SK-N-SH treated with all-trans-retinoic acid at 6 μM for 48 hours (cell line): ENCODE measurements at regions not wholly inside any gene's neighbourhood (a gene's known extent, or its start where the extent isn't known, plus 50 kb on each side); places are given as distances from the start of the nearest gene placed in this dataset.

Experiments used
- ATAC-seq: fragments of 200-7000 bp; cut with Tn5 transposase; 3 replicates; pipeline ENCODE4 v1.9.1; 2020; ENCODE audit warnings: mild to moderate bottlenecking, moderate library complexity
- ARNTL ChIP-seq: fragments of 450-650 bp; formaldehyde crosslinking; IDR thresholded peaks from 2 replicates; pipeline ENCODE4 v1.5.0; 2020; ENCODE audit warnings: low read depth, mild to moderate bottlenecking, moderate library complexity, borderline replicate concordance
- CREB5 ChIP-seq: fragments of 250-450 bp; sonication (Bioruptor Pico); IDR thresholded peaks from 2 replicates; pipeline ENCODE4 v1.5.1; 2020; ENCODE audit warnings: low read depth, mild to moderate bottlenecking, moderate library complexity
- CSRNP3 ChIP-seq: fragments of 250-450 bp; sonication (Bioruptor Pico); IDR thresholded peaks from 2 replicates; pipeline ENCODE4 v1.5.1; 2021; ENCODE audit warnings: mild to moderate bottlenecking, moderate library complexity
- GLIS3 ChIP-seq: fragments of 250-450 bp; sonication (Bioruptor Pico); IDR thresholded peaks from 2 replicates; pipeline ENCODE4 v1.5.0; 2020; ENCODE audit warnings: mild to moderate bottlenecking, moderate library complexity
- ISL1 ChIP-seq: fragments of 250-450 bp; sonication (Bioruptor Pico); IDR thresholded peaks from 2 replicates; pipeline ENCODE4 v2.1.2; 2022; ENCODE audit warnings: mild to moderate bottlenecking, moderate library complexity
- OSR1 ChIP-seq: fragments of 250-450 bp; sonication (Bioruptor Pico); IDR thresholded peaks from 2 replicates; pipeline ENCODE4 v1.8.0; 2022; ENCODE audit warnings: moderate library complexity, mild to moderate bottlenecking, inconsistent platforms
- PATZ1 ChIP-seq: fragments of 250-450 bp; sonication (Bioruptor Pico); IDR thresholded peaks from 2 replicates; pipeline ENCODE4 v1.8.0; 2020; ENCODE audit warnings: mild to moderate bottlenecking, moderate library complexity, borderline replicate concordance
- POU6F1 ChIP-seq: fragments of 250-450 bp; sonication (Bioruptor Pico); IDR thresholded peaks from 2 replicates; pipeline ENCODE4 v1.8.0; 2021; ENCODE audit warnings: low read depth, mild to moderate bottlenecking, moderate library complexity, borderline replicate concordance
- PPARA ChIP-seq: fragments of 250-450 bp; sonication (Bioruptor Pico); IDR thresholded peaks from 2 replicates; pipeline ENCODE4 v1.5.0; 2020; ENCODE audit warnings: mild to moderate bottlenecking, borderline replicate concordance
- RARB ChIP-seq: fragments of 250-450 bp; sonication (Bioruptor Pico); IDR thresholded peaks from 2 replicates; pipeline ENCODE4 v1.8.0; 2021; ENCODE audit warnings: mild to moderate bottlenecking, moderate library complexity
- TCF4 ChIP-seq: fragments of 250-450 bp; sonication (Bioruptor Pico); IDR thresholded peaks from 2 replicates; pipeline ENCODE4 v1.8.0; 2021; ENCODE audit warnings: mild to moderate bottlenecking, moderate library complexity, borderline replicate concordance
- TOX ChIP-seq: fragments of 250-450 bp; sonication (Bioruptor Pico); IDR thresholded peaks from 2 replicates; pipeline ENCODE4 v1.8.0; 2021; ENCODE audit warnings: mild to moderate bottlenecking, moderate library complexity, borderline replicate concordance
- TSHZ2 ChIP-seq: fragments of 250-450 bp; sonication (Bioruptor Pico); IDR thresholded peaks from 2 replicates; pipeline ENCODE4 v1.5.0; 2020; ENCODE audit warnings: mild to moderate bottlenecking, moderate library complexity
- ZC3H10 ChIP-seq: fragments of 250-450 bp; sonication (Bioruptor Pico); IDR thresholded peaks from 2 replicates; pipeline ENCODE4 v1.5.1; 2021; ENCODE audit warnings: mild to moderate bottlenecking, moderate library complexity
- ZFP3 ChIP-seq: fragments of 250-450 bp; sonication (Bioruptor Pico); IDR thresholded peaks from 2 replicates; pipeline ENCODE4 v1.5.0; 2020; ENCODE audit warnings: mild to moderate bottlenecking, moderate library complexity
- ZFP30 ChIP-seq: fragments of 450-650 bp; formaldehyde crosslinking; IDR thresholded peaks from 2 replicates; pipeline ENCODE4 v1.5.0; 2022; ENCODE audit warnings: mild to moderate bottlenecking, moderate library complexity
- ZNF565 ChIP-seq: fragments of 450-650 bp; formaldehyde crosslinking; conservative IDR thresholded peaks from 2 replicates; pipeline ENCODE4 v1.5.0; 2020; ENCODE audit warnings: low read depth, mild to moderate bottlenecking, moderate library complexity
- ZNF70 ChIP-seq: fragments of 450-650 bp; formaldehyde crosslinking; IDR thresholded peaks from 2 replicates; pipeline ENCODE4 v1.5.0; 2020; ENCODE audit warnings: mild to moderate bottlenecking, moderate library complexity
- ZNF8 ChIP-seq: fragments of 450-650 bp; formaldehyde crosslinking; IDR thresholded peaks from 2 replicates; pipeline ENCODE4 v1.5.0; 2020; ENCODE audit warnings: mild to moderate bottlenecking, moderate library complexity

- TF ChIP-seq PPARA (no peak), CSRNP3 (no peak), ZNF70 (CRISPR knock-in tag) (no peak), ZNF8 (CRISPR knock-in tag) (no peak)
- ATAC-seq = no peak
These were observed 55.9 kb upstream of the NT5C1B start for GRCh38 chr2:18645315-18645714.

GRCh38 chr2:18644115-18644462 lies 54.7 kb upstream of the NT5C1B start:
- no peak for ATAC-seq
- TF ChIP-seq TSHZ2 (CRISPR knock-in tag) (no peak), ZNF565 (no peak), CREB5 (CRISPR knock-in tag) (no peak), ZFP3 (CRISPR knock-in tag) (no peak), ZFP30 (CRISPR knock-in tag) (no peak)
- TF ChIP-seq, all 23 proteins: peak for 0

- ATAC-seq = no peak
- TF ChIP-seq ISL1 (CRISPR knock-in tag) (no peak), ZNF70 (CRISPR knock-in tag) (no peak), ARNTL (CRISPR knock-in tag) (no peak), CSRNP3 (no peak), PATZ1 (no peak), TOX (no peak), ZC3H10 (CRISPR knock-in tag) (no peak), RARB (CRISPR knock-in tag) (no peak)
- TF ChIP-seq, all 23 proteins: peak for 0
These were observed 54.2 kb upstream of the NT5C1B start for GRCh38 chr2:18643326-18644114.

- peak; percentile 63 for ATAC-seq
- TF ChIP-seq ZFP3 (CRISPR knock-in tag) = no peak
- TF ChIP-seq ISL1 (CRISPR knock-in tag) = peak; percentile 40; the same call in 1 of the 2 replicates
These were observed 52.5 kb upstream of the NT5C1B start for GRCh38 chr2:18641823-18642222.

- ATAC-seq = no peak
- TF ChIP-seq PPARA (no peak), TCF4 (no peak), GLIS3 (CRISPR knock-in tag) (no peak), ZC3H10 (CRISPR knock-in tag) (no peak), OSR1 (CRISPR knock-in tag) (no peak), POU6F1 (CRISPR knock-in tag) (no peak), ZNF8 (CRISPR knock-in tag) (no peak), CSRNP3 (no peak)
These were observed 50.5 kb upstream of the NT5C1B start for GRCh38 chr2:18639756-18640453.
